GM08714 (cell line): ENCODE measurements at regions not wholly inside any gene's neighbourhood (a gene's known extent, or its start where the extent isn't known, plus 50 kb on each side); places are given as distances from the start of the nearest gene placed in this dataset.
"Not testable (repeated sequence)": the region's sequence is repeated elsewhere in the genome, so short reads cannot be mapped to it uniquely, and the experiment has no call there.

Experiments used
- H3K4me3 ChIP-seq: fragments of 200-500 bp; sonication (Bioruptor generic); 2 replicates; pipeline ENCODE4 v1.5.1; 2014; ENCODE audit warnings: mild to moderate bottlenecking, low read length, inconsistent platforms
- ZNF274 ChIP-seq: IDR thresholded peaks from 2 replicates; pipeline ENCODE4 v1.6.1; 2012; ENCODE audit warnings: mild to moderate bottlenecking, low read depth, low read length

GRCh38 chr13:33547035-33547434, 261.5 kb upstream of the STARD13 start:
- H3K4me3 ChIP-seq = no peak overlapping the region
- TF ChIP-seq ZNF274 = no peak

- H3K4me3 ChIP-seq = no peak overlapping the region
- TF ChIP-seq ZNF274 = no peak
Observed at GRCh38 chr13:33548069-33548468, 262.5 kb upstream of the STARD13 start.

DNA sequence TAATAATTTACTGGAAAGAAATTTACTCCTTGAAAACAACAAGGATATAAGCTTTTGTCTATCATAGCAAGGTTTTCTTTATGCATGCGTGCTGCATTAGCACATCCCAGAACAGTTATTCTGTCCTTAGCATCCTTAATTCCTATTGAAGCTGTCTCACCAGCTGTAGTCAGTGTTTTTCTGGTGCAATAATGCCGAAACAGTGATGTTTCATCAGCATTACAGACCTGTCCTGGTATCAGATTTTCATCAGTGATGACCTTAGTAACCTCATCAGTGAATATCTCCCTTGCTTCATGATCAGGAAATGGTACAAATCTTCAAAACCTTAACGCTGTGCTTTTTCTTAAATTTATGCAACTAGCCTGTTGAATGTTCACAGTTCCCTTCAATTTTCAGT, 264.7 kb upstream of the STARD13 start:
- TF ChIP-seq ZNF274 = no peak
- no peak overlapping the region for H3K4me3 ChIP-seq

DNA sequence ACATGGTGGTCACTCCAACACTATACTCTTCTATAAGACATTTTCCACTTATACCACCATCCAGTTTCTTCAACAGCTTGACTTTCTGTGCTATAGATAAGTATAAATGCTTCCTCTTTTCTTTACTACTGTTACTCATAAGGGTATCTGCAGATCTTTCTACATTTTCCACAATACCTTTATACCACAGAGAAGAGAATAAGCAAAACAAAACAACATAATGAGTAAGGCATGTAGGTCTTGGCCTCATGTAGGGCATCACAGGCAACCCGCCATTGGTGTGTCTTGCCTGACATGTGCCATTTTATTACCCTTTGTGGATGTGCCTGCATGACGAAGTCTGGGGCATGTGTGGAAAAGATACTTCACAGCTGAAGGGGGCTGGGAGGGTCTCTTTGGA, 265.3 kb upstream of the STARD13 start:
- no peak for TF ChIP-seq ZNF274
- H3K4me3 ChIP-seq = no peak overlapping the region

GRCh38 chr13:33554919-33555791, 262.8 kb upstream of the RFC3 start:
- H3K4me3 ChIP-seq = no peak overlapping the region
- no peak for TF ChIP-seq ZNF274

GRCh38 chr13:33556828-33557227, 261.1 kb upstream of the RFC3 start:
- H3K4me3 ChIP-seq = no peak overlapping the region
- TF ChIP-seq ZNF274 = no peak

GRCh38 chr13:33560726-33561125, 257.2 kb upstream of the RFC3 start:
- no peak overlapping the region for H3K4me3 ChIP-seq
- no peak for TF ChIP-seq ZNF274

GRCh38 chr13:33561627-33562026, 256.3 kb upstream of the RFC3 start:
- no peak for TF ChIP-seq ZNF274
- no peak overlapping the region for H3K4me3 ChIP-seq

DNA sequence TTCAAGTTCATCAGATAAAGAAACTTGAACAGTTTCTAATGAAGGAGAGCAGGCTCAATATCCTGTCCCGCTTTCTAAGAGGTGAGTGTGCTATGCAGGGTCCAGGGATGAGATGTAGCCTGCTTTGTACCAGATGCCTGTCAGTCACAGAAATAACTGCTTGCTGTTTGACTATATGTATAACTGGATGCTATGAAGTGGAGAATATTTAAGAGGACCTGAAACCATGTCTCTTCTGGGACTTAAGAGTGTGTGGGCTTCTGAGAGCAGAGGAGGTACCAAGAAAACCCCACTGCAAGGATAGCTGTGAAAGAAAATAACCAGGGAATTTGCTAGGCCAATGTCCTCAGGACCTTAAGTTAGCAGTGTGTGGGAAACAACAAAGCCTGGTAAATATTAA, 246.3 kb upstream of the RFC3 start:
- H3K4me3 ChIP-seq = no peak overlapping the region

DNA sequence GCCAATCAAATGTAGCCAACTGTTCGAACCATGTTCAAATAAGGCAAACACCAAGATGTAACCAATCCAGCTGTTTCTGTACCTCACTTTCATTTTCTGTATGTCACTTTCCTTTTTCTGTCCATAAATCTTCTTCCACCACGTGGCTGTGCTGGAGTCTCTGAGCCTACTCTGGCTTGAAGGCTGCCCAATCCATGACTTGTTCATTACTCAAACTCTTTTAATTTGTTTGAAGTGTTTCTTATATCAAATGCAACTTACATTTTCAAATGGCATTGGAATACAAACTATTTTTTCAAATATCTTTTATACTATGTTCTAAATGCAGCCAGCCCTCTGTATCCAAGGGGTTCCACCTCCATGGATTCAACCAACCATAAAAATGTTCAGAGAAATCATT, 245.6 kb upstream of the RFC3 start:
- H3K4me3 ChIP-seq = not testable (repeated sequence)

More for the DNA sequence above, 246.3 kb upstream of the RFC3 start:
- no peak for TF ChIP-seq ZNF274

- no peak overlapping the region for H3K4me3 ChIP-seq
- no peak for TF ChIP-seq ZNF274
Observed at GRCh38 chr13:33575378-33575777, 242.6 kb upstream of the RFC3 start.

- no peak overlapping the region for H3K4me3 ChIP-seq
- no peak for TF ChIP-seq ZNF274
Observed at GRCh38 chr13:33577007-33577406, 240.9 kb upstream of the RFC3 start.

- TF ChIP-seq ZNF274 = no peak
- no peak overlapping the region for H3K4me3 ChIP-seq
Observed at GRCh38 chr13:33578786-33579185, 239.2 kb upstream of the RFC3 start.

- H3K4me3 ChIP-seq = no peak overlapping the region
- no peak for TF ChIP-seq ZNF274
Observed at GRCh38 chr13:33582121-33582520, 235.8 kb upstream of the RFC3 start.

- no peak for TF ChIP-seq ZNF274
Observed at GRCh38 chr13:33583398-33583797, 234.6 kb upstream of the RFC3 start.

DNA sequence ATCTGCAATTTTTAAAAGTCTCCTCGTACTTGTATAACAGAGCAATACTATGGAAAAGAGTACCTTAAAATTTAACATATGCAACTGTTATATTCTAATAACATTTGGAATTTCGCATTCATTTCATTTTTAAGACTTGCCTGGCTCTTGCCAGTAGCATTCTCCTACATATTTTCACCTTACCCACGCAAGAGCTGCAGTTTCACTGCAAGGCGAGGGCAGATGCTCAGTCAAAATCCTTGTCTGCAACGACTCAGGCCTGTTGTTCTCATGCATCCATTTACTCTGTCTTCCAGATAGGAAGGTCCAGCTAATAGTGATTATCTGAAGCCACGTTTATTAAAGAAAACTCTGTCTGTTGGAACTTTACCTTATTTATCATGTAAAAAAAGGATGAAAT, 227.0 kb upstream of the RFC3 start:
- no peak overlapping the region for H3K4me3 ChIP-seq
- TF ChIP-seq ZNF274 = no peak

More at GRCh38 chr13:33583398-33583797, 234.6 kb upstream of the RFC3 start:
- H3K4me3 ChIP-seq = no peak overlapping the region
